ENCODE measurements at regions not wholly inside any gene's neighbourhood (a gene's known extent, or its start where the extent isn't known, plus 50 kb on each side); places are given as distances from the start of the nearest gene placed in this dataset.

DNA sequence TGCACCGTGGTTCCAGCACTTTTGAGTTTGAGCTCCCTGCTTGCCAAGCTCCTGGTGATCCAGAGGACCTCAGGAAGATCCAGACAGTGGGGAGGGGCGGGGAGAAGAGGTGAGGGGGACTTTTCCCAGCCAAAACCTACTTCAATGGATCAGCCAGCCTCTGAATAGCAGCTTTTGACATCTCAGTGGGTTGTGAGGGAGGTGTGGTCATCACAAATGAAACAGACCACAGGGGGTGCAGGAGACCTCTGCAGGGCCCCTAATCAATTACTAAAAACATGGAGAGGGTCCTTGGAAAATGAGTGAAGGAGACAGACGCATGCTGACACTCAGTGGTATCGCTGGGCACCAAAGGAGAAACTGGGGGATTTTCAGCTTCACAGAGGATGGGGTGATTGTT is 372.7 kb downstream of the ZNF521 start:
- TF ChIP-seq, protein P1, sequence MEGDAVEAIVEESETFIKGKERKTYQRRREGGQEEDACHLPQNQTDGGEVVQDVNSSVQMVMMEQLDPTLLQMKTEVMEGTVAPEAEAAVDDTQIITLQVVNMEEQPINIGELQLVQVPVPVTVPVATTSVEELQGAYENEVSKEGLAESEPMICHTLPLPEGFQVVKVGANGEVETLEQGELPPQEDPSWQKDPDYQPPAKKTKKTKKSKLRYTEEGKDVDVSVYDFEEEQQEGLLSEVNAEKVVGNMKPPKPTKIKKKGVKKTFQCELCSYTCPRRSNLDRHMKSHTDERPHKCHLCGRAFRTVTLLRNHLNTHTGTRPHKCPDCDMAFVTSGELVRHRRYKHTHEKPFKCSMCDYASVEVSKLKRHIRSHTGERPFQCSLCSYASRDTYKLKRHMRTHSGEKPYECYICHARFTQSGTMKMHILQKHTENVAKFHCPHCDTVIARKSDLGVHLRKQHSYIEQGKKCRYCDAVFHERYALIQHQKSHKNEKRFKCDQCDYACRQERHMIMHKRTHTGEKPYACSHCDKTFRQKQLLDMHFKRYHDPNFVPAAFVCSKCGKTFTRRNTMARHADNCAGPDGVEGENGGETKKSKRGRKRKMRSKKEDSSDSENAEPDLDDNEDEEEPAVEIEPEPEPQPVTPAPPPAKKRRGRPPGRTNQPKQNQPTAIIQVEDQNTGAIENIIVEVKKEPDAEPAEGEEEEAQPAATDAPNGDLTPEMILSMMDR (IDR thresholded peaks at IDR 0.05), result no peak
- no peak for TF ChIP-seq ZFX (IDR thresholded peaks at IDR 0.05; ENCODE audit: borderline replicate concordance)

Data from 22Rv1 (cell line).